GM21381 (cell line): ENCODE measurements at regions not wholly inside any gene's neighbourhood (a gene's known extent, or its start where the extent isn't known, plus 50 kb on each side); places are given as distances from the start of the nearest gene placed in this dataset.
"Not testable (repeated sequence)": the region's sequence is repeated elsewhere in the genome, so short reads cannot be mapped to it uniquely, and the experiment has no call there.

Experiments
- ATAC-seq: cut with Tn5 transposase; IDR thresholded peaks from one replicate; pipeline ENCODE4 v1.9.1; 2021; ENCODE audit warnings: mild to moderate bottlenecking, moderate library complexity; ENCODE audit not compliant: unreplicated experiment

GRCh38 chr7:109577265-109577664, 1007.6 kb downstream of the DNAJB9 start:
- no peak for ATAC-seq

DNA sequence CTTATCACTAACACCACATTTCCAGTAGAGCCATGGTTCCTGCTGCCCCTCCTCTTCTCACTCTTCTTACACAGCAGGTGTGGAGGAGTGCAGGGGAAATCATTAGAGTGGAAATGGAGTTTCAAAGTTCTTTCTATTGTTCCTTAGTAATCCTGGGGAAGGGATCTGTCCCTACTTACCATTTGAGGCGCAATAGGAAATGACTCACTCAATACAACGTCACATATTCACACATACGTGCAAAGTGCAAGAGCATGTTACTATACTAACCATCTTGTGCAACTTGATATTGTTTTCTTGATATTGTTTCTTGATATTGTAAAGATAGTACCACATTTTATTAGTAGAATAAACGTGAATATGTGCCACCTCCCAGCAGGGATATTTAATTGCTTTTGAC, 1010.2 kb downstream of the DNAJB9 start:
- ATAC-seq = no peak

- ATAC-seq = no peak
Measured at GRCh38 chr7:109582211-109582610, 1012.5 kb downstream of the DNAJB9 start.

- ATAC-seq = not testable (repeated sequence)
Measured at GRCh38 chr7:109596948-109597347, 1027.3 kb downstream of the DNAJB9 start.

- ATAC-seq = no peak
Measured at GRCh38 chr7:109611656-109612055, 1042.0 kb downstream of the DNAJB9 start.

GRCh38 chr7:109616551-109617069, 1046.9 kb downstream of the DNAJB9 start:
- ATAC-seq = no peak

GRCh38 chr7:109622320-109622719, 1052.6 kb downstream of the DNAJB9 start:
- no peak for ATAC-seq

- ATAC-seq = not testable (repeated sequence)
Measured at GRCh38 chr7:109632890-109633289, 1063.2 kb downstream of the DNAJB9 start.

- no peak for ATAC-seq
Measured at GRCh38 chr7:109635374-109635773, 1065.7 kb downstream of the DNAJB9 start.

DNA sequence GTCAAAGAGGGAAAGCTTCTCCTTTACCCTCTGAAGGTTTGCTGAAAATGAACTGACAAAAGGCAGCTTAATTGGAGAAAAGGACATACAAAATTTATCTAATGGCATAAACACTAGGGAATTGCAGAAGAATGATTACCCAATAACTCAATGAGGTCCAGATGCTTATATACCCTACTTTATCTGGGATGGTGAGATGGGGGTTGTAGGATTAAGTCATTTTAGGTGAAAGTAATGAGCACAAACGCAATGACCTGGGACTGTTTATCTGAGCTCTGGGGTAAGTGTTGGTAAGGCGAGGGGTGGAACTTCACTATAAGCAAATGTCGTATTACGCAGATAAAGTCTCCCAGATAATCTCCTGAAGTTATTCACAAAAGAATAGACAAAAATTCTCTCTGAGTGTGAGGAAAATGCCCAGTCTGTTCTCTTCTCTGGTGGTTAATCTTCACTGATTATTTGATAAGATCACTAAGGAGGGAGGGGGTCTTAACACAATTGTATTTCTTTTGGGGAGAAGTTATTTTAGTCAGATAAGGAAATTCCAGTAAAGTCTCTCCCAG, 1067.8 kb downstream of the DNAJB9 start:
- ATAC-seq = no peak

GRCh38 chr7:109638321-109638720, 1068.6 kb downstream of the DNAJB9 start:
- no peak for ATAC-seq

DNA sequence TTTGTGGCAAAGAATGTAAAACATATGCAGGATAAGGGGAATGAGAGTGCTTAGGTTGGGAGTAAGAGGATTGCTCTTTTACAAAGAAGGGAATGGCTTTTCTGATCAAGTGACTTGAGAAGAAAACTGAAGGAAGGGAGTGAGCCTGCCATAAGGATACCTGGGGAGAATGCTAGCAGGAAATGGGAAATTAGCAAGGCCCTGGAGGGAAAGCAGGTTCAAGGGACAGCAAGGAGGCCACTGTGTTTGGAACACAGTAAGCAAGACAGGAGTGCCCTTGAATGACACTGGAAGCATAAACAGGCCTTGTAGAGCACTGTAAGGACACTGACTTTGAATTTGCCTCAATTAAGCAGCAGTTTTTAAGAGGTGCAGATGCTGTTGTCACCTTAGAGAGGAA, 1069.9 kb downstream of the DNAJB9 start:
- ATAC-seq = no peak

GRCh38 chr7:109641445-109641844, 1071.8 kb downstream of the DNAJB9 start:
- no peak for ATAC-seq

GRCh38 chr7:109646124-109646523, 1076.5 kb downstream of the DNAJB9 start:
- ATAC-seq = no peak

- not testable (repeated sequence) for ATAC-seq
Measured at GRCh38 chr7:109646594-109646993, 1076.9 kb downstream of the DNAJB9 start.

GRCh38 chr7:109647263-109647662, 1077.6 kb downstream of the DNAJB9 start:
- not testable (repeated sequence) for ATAC-seq

- ATAC-seq = no peak
Measured at GRCh38 chr7:109659261-109659660, 1089.6 kb downstream of the DNAJB9 start.

- no peak for ATAC-seq
Measured at GRCh38 chr7:109660401-109660800, 1090.7 kb downstream of the DNAJB9 start.

DNA sequence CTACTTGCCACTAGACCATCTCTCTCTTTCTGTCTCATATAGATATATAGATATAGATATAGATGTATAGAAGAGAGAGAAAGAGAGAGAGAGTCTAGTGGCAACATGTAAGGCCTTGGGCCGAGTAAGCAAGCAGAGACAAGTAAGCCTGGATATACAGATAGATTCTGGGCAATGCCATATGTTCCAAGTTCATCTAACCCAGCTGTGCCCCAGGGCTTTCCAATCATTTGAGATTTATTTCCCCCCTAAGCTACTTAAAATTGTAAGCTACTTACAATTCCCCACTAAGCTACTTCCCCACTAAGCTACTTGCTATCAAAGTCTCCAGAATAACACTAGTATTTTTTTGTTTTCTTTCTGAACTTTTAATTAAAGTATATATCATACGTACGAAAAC, 1094.1 kb downstream of the DNAJB9 start:
- ATAC-seq = no peak

GRCh38 chr7:109687269-109687668, 1117.6 kb downstream of the DNAJB9 start:
- ATAC-seq = not testable (repeated sequence)

DNA sequence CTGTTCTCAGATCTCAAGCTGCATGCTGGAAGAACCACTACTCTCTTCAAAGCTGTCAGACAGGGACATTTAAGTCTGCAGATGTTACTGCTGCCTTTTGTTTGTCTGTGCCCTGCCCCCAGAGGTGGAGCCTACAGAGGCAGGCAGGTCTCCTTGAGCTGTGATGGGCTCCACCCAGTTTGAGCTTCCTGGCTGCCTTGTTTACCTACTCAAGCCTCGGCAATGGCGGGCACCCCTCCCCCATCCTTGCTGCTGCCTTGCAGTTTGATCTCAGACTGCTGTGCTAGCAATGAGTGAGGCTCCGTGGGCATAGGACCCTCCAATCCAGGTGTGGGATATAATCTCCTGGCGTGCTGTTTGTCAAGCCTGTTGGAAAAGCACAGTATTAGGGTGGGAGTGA, 1122.9 kb downstream of the DNAJB9 start:
- ATAC-seq = not testable (repeated sequence)

DNA sequence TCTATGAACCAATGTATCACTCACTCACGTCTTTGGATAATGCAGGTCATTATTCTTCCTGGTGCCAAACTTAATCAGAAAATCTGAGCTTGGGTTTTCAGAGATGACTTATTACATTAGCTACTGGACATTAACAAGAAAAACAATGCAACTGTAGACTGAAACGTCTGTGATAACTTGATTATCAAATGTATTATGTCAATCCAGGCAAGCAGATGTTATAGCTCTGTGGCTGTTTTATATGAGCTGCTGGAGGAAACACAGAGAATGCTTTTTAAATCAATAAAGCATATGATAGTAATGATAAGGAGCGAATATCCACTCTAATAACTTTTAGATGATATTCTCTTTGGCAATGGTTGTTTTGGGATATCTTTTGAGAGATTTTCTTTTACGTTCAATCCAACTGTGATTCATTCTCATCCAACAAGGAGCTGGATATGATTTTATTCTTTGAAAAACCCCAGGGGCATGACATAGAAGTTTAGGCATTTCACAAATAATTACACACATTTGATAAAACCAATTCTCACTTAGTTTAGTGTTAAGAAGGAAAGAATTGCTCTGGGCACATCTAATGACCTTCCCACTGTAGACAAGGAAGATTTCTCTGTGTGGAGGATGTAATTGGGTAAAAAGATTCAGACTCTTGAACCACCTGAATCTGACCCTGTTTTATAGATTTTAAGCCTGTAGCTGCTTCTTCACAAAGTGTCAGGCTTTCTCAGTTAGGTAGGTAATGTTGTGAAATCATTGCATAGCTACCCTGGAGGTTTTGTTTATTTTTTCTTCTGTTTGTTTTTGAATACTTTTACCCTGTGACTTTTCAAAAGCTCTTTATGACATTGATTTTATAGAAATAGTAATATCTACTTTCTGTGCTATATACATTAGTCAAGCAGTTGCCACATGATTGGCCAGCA, 1124.7 kb downstream of the DNAJB9 start:
- no peak for ATAC-seq
